PFSK-1 (cell line): ENCODE measurements at regions not wholly inside any gene's neighbourhood (a gene's known extent, or its start where the extent isn't known, plus 50 kb on each side); places are given as distances from the start of the nearest gene placed in this dataset.

Source experiments
- POLR2AphosphoS5 ChIP-seq: IDR thresholded peaks from 2 replicates; pipeline ENCODE4 v1.6.1; 2012; ENCODE audit warnings: low read depth, mild to moderate bottlenecking, control low read depth, low read length, moderate library complexity
- TAF1 ChIP-seq: IDR thresholded peaks from 2 replicates; pipeline ENCODE4 v1.6.1; 2012; ENCODE audit warnings: low read length, control low read depth, borderline replicate concordance; ENCODE audit not compliant: insufficient read depth
- TF ChIP-seq, protein P1 (sequence below), 2 experiments: IDR thresholded peaks; 2 replicates each; pipeline versions ENCODE4 v1.6.1 to v1.8.0; 2011 to 2012; ENCODE audit warnings: low read depth in 2 of 2, low read length in 2 of 2, control low read depth in 1 of 2, inconsistent platforms in 1 of 2, mild to moderate bottlenecking in 1 of 2, moderate library complexity in 1 of 2; ENCODE audit not compliant: insufficient read depth in 1 of 2

DNA sequence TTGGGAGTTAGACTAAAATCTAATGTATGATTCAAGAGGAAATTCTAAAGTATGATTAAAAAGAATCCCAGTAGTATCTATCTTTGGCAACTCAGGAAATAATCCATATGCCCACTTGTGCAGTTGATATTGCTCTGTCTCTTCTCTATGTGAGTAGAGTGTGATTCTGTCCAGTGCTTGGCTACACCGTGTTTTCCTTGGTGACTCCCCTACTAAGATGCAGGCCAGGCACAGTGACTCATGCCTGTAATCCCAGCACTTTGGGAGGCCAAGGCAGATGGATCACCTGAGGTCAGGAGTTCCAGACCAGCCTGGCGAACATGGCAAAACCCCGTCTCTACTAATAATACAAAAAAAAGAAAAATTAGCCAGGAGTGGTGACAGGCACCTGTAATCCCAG is 495.4 kb downstream of the MAT2B start:
- TF ChIP-seq TAF1: no peak
- no peak for TF ChIP-seq POLR2AphosphoS5
- TF ChIP-seq, protein P1, sequence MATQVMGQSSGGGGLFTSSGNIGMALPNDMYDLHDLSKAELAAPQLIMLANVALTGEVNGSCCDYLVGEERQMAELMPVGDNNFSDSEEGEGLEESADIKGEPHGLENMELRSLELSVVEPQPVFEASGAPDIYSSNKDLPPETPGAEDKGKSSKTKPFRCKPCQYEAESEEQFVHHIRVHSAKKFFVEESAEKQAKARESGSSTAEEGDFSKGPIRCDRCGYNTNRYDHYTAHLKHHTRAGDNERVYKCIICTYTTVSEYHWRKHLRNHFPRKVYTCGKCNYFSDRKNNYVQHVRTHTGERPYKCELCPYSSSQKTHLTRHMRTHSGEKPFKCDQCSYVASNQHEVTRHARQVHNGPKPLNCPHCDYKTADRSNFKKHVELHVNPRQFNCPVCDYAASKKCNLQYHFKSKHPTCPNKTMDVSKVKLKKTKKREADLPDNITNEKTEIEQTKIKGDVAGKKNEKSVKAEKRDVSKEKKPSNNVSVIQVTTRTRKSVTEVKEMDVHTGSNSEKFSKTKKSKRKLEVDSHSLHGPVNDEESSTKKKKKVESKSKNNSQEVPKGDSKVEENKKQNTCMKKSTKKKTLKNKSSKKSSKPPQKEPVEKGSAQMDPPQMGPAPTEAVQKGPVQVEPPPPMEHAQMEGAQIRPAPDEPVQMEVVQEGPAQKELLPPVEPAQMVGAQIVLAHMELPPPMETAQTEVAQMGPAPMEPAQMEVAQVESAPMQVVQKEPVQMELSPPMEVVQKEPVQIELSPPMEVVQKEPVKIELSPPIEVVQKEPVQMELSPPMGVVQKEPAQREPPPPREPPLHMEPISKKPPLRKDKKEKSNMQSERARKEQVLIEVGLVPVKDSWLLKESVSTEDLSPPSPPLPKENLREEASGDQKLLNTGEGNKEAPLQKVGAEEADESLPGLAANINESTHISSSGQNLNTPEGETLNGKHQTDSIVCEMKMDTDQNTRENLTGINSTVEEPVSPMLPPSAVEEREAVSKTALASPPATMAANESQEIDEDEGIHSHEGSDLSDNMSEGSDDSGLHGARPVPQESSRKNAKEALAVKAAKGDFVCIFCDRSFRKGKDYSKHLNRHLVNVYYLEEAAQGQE (IDR thresholded peaks at IDR 0.05; ENCODE audit: insufficient read depth in 1 of 2, low read depth in 2 of 2, low read length in 2 of 2): no peak
